H9 (cell line): ENCODE measurements at regions not wholly inside any gene's neighbourhood (a gene's known extent, or its start where the extent isn't known, plus 50 kb on each side); places are given as distances from the start of the nearest gene placed in this dataset.

Experiments
- DNase-seq: peaks from one replicate; pipeline ENCODE4 v3.0.0-alpha.2; 2017
- H2AFZ ChIP-seq: one replicate; pipeline ENCODE4 v1.6.1; 2013; ENCODE audit warnings: mild to moderate bottlenecking, low read length, control low read depth, moderate library complexity
- H2AK5ac ChIP-seq: 2 replicates; pipeline ENCODE4 v1.6.1; 2013; ENCODE audit warnings: low read length, control low read depth, mixed read lengths; ENCODE audit not compliant: insufficient read length
- H2BK120ac ChIP-seq: one replicate; pipeline ENCODE4 v1.6.1; 2013; ENCODE audit warnings: low read depth, mild to moderate bottlenecking, low read length, control low read depth, inconsistent platforms; ENCODE audit not compliant: poor library complexity, severe bottlenecking
- H2BK12ac ChIP-seq: 2 replicates; pipeline ENCODE4 v1.6.1; 2013; ENCODE audit warnings: low read length, control low read depth, mixed read lengths, low read depth; ENCODE audit not compliant: insufficient read length
- H2BK15ac ChIP-seq: 2 replicates; pipeline ENCODE4 v1.6.1; 2013; ENCODE audit warnings: low read depth, low read length, control low read depth
- H2BK20ac ChIP-seq: one replicate; pipeline ENCODE4 v1.6.1; 2013; ENCODE audit warnings: low read depth, mild to moderate bottlenecking, low read length, control low read depth, inconsistent platforms; ENCODE audit not compliant: poor library complexity, severe bottlenecking
- H2BK5ac ChIP-seq: 2 replicates; pipeline ENCODE4 v1.6.1; 2013; ENCODE audit warnings: low read length, control low read depth, mixed read lengths; ENCODE audit not compliant: insufficient read length
- H3K14ac ChIP-seq: 2 replicates; pipeline ENCODE4 v1.6.1; 2013; ENCODE audit warnings: low read length, control low read depth; ENCODE audit not compliant: insufficient read depth
- H3K18ac ChIP-seq: 2 replicates; pipeline ENCODE4 v1.6.1; 2013; ENCODE audit warnings: low read depth, mild to moderate bottlenecking, mixed read lengths, low read length, control low read depth; ENCODE audit not compliant: insufficient read length
- H3K23ac ChIP-seq: 2 replicates; pipeline ENCODE4 v1.6.1; 2013; ENCODE audit warnings: low read length, control low read depth, mixed read lengths, low read depth; ENCODE audit not compliant: insufficient read length
- H3K23me2 ChIP-seq: 2 replicates; pipeline ENCODE4 v1.6.1; 2013; ENCODE audit warnings: low read depth, mild to moderate bottlenecking, mixed read lengths, low read length, control low read depth; ENCODE audit not compliant: insufficient read length, poor library complexity, severe bottlenecking
- H3K27ac ChIP-seq: 2 replicates; pipeline ENCODE4 v1.5.1; 2013; ENCODE audit warnings: low read length, control low read depth, mixed read lengths, low read depth; ENCODE audit not compliant: insufficient read length
- H3K27me3 ChIP-seq: 2 replicates; pipeline ENCODE4 v1.6.1; 2013; ENCODE audit warnings: low read length, control low read depth, inconsistent platforms; ENCODE audit not compliant: insufficient read depth
- H3K4ac ChIP-seq: 2 replicates; pipeline ENCODE4 v1.6.1; 2013; ENCODE audit warnings: low read depth, mild to moderate bottlenecking, control low read depth, inconsistent platforms, low read length, moderate library complexity
- H3K4me1 ChIP-seq: 2 replicates; pipeline ENCODE4 v1.6.1; 2013; ENCODE audit warnings: low read length, control low read depth, inconsistent platforms; ENCODE audit not compliant: insufficient read depth
- H3K4me2 ChIP-seq: 2 replicates; pipeline ENCODE4 v1.6.1; 2013; ENCODE audit warnings: low read length, control low read depth, mixed read lengths; ENCODE audit not compliant: insufficient read length, insufficient read depth
- H3K56ac ChIP-seq: 2 replicates; pipeline ENCODE4 v1.6.1; 2013; ENCODE audit warnings: low read depth, mild to moderate bottlenecking, mixed read lengths, low read length, control low read depth; ENCODE audit not compliant: insufficient read length
- H3K79me1 ChIP-seq: 2 replicates; pipeline ENCODE4 v1.6.1; 2013; ENCODE audit warnings: low read depth, mild to moderate bottlenecking, moderate library complexity, low read length, control low read depth, inconsistent platforms; ENCODE audit not compliant: insufficient read depth, poor library complexity, severe bottlenecking
- H3K79me2 ChIP-seq: 2 replicates; pipeline ENCODE4 v1.6.1; 2013; ENCODE audit warnings: low read length, control low read depth, inconsistent platforms; ENCODE audit not compliant: insufficient read depth
- H3K9ac ChIP-seq: 2 replicates; pipeline ENCODE4 v1.6.1; 2013; ENCODE audit warnings: low read length, control low read depth, mixed read lengths; ENCODE audit not compliant: insufficient read length; ENCODE audit errors: extremely low read depth
- H3K9me3 ChIP-seq: one replicate; pipeline ENCODE4 v1.6.1; 2013; ENCODE audit warnings: low read depth, low read length, inconsistent platforms; ENCODE audit not compliant: control insufficient read depth
- H3T11ph ChIP-seq: one replicate; pipeline ENCODE4 v1.6.1; 2013; ENCODE audit warnings: mild to moderate bottlenecking, low read length, control low read depth, inconsistent platforms
- H4K20me1 ChIP-seq: one replicate; pipeline ENCODE4 v1.6.1; 2013; ENCODE audit not compliant: control insufficient read depth, insufficient read length, insufficient read depth
- H4K5ac ChIP-seq: 2 replicates; pipeline ENCODE4 v1.6.1; 2013; ENCODE audit warnings: low read depth, mild to moderate bottlenecking, mixed read lengths, low read length, control low read depth; ENCODE audit not compliant: insufficient read length
- H4K8ac ChIP-seq: replicated peaks from 2 replicates; pipeline ENCODE4 v1.6.1; 2013; ENCODE audit warnings: low read length, control low read depth, mixed read lengths, low read depth; ENCODE audit not compliant: insufficient read length
- H4K91ac ChIP-seq: 2 replicates; pipeline ENCODE4 v1.6.1; 2013; ENCODE audit warnings: low read depth, mild to moderate bottlenecking, moderate library complexity, mixed read lengths, low read length, control low read depth; ENCODE audit not compliant: insufficient read length
- H3K27ac Mint-ChIP-seq, 3 experiments: 2 replicates in 2 of 3; 3 replicates in 1 of 3; pipeline ENCODE4 v1.8.0; 2020 to 2021; ENCODE audit warnings: mixed read lengths in 3 of 3, mild to moderate bottlenecking in 1 of 3, moderate library complexity in 1 of 3
- H3K27me3 Mint-ChIP-seq: 2 replicates; pipeline ENCODE4 v1.8.0; 2021; ENCODE audit warnings: low read depth, mild to moderate bottlenecking, moderate library complexity, mixed read lengths
- H3K36me3 Mint-ChIP-seq, 3 experiments: 2 replicates in 2 of 3; 3 replicates in 1 of 3; pipeline ENCODE4 v1.8.0; 2020 to 2021; ENCODE audit warnings: low read depth in 3 of 3, mixed read lengths in 3 of 3; ENCODE audit not compliant: insufficient read depth in 1 of 3
- H3K4me1 Mint-ChIP-seq, 2 experiments: 2 replicates each; pipeline ENCODE4 v1.8.0; 2020; ENCODE audit warnings: mixed read lengths in 2 of 2
- H3K4me3 Mint-ChIP-seq, 2 experiments: 2 replicates in 1 of 2; 3 replicates in 1 of 2; pipeline ENCODE4 v1.8.0; 2020 to 2021; ENCODE audit warnings: mild to moderate bottlenecking in 2 of 2, mixed read lengths in 2 of 2, moderate library complexity in 1 of 2
- H3K9me3 Mint-ChIP-seq, 2 experiments: 2 replicates in 1 of 2; 3 replicates in 1 of 2; pipeline ENCODE4 v1.8.0; 2020; ENCODE audit warnings: mild to moderate bottlenecking in 2 of 2, mixed read lengths in 2 of 2, moderate library complexity in 1 of 2
- WGBS: extraction: QIAGEN DNeasy Blood & Tissue Kit; methylation state at CpG from one replicate; pipeline ENCODE4 v1.1.7; 2013; ENCODE audit warnings: missing lambda C conversion rate, low lambda C conversion rate, mixed read lengths; ENCODE audit not compliant: insufficient read length; ENCODE audit errors: extremely low coverage; 5-methylcytosine and 5-hydroxymethylcytosine counted together
- TF ChIP-seq, protein P1 (sequence below): fragments of 200-600 bp; sonication (generic); conservative IDR thresholded peaks from 3 replicates; pipeline ENCODE4 v1.8.0; 2021; ENCODE audit warnings: antibody characterized with exemption, mild to moderate bottlenecking

DNA sequence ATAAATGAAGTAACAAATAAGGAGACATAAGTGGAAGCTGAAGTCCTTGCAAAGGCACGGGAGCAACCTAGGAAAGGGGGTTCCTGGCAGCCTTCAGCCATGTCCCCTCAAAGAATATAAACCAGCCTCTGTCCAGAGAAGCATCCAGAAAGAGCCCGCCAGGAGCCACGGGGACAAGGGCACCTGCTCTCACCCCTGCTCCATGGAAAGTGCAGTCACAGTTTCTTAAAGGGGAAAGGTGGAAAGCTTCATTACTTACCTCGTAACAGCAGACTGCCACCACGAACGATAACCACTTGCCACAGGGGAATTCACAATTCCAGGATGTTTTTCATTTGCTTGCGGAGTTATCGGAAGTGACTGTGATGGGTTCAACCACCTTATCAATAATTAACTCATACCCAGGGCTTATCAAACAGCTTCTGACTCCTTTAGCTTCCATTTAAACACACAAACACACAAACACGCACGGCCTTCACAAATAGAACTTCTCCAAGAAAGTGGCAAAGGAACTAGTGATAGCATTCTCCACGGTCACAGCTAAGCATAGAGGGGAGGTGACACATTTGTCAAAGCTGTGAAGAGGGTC lies 134.2 kb upstream of the IGF1R start:
- no peak overlapping the region for H2AK5ac ChIP-seq

More for the DNA sequence above, 134.2 kb upstream of the IGF1R start:
- Mint-ChIP-seq H3K36me3 (no peaks in the 10 kb centered on the region), H3K27ac (no peak overlapping the region), H3K4me1 (peaks cover 2 to 3% of the 10 kb centered on the region in 2 experiments), H3K9me3 (peaks cover 0 to 2% of the 10 kb centered on the region in 2 experiments; a peak in 1 of 5 replicates), H3K4me3 (no peak overlapping the region), H3K27me3 (peaks cover 2% of the 10 kb centered on the region; the same call in 1 of the 2 replicates)
- H3K14ac ChIP-seq: no peak overlapping the region
- no peak overlapping the region for H3T11ph ChIP-seq
- H2BK12ac ChIP-seq: no peak overlapping the region
- no peak overlapping the region for H4K5ac ChIP-seq
- no peaks in the 10 kb centered on the region for H3K79me2 ChIP-seq
- no peaks in the 10 kb centered on the region for H3K4me1 ChIP-seq
- TF ChIP-seq, protein P1, sequence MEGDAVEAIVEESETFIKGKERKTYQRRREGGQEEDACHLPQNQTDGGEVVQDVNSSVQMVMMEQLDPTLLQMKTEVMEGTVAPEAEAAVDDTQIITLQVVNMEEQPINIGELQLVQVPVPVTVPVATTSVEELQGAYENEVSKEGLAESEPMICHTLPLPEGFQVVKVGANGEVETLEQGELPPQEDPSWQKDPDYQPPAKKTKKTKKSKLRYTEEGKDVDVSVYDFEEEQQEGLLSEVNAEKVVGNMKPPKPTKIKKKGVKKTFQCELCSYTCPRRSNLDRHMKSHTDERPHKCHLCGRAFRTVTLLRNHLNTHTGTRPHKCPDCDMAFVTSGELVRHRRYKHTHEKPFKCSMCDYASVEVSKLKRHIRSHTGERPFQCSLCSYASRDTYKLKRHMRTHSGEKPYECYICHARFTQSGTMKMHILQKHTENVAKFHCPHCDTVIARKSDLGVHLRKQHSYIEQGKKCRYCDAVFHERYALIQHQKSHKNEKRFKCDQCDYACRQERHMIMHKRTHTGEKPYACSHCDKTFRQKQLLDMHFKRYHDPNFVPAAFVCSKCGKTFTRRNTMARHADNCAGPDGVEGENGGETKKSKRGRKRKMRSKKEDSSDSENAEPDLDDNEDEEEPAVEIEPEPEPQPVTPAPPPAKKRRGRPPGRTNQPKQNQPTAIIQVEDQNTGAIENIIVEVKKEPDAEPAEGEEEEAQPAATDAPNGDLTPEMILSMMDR: no peak
- H4K8ac ChIP-seq: no peak overlapping the region
- no peak overlapping the region for H4K91ac ChIP-seq
- no peak overlapping the region for H3K18ac ChIP-seq
- no peak for DNase-seq
- no peak overlapping the region for H3K23ac ChIP-seq
- no peaks in the 10 kb centered on the region for H3K23me2 ChIP-seq
- H3K56ac ChIP-seq: no peak overlapping the region
- H2AFZ ChIP-seq: no peak overlapping the region
- no peaks in the 10 kb centered on the region for H3K9me3 ChIP-seq
- no CpG with 5 or more reads among the region's 11 CpGs for WGBS
- no peak overlapping the region for H3K4me2 ChIP-seq
- H3K27me3 ChIP-seq: no peaks in the 10 kb centered on the region
- no peak overlapping the region for H3K9ac ChIP-seq
- H3K4ac ChIP-seq: no peak overlapping the region
- no peaks in the 10 kb centered on the region for H4K20me1 ChIP-seq
- no peak overlapping the region for H2BK5ac ChIP-seq
- no peak overlapping the region for H3K27ac ChIP-seq
- H2BK15ac ChIP-seq: no peak overlapping the region
- no peaks in the 10 kb centered on the region for H3K79me1 ChIP-seq
- H2BK120ac ChIP-seq: no peak overlapping the region
- H2BK20ac ChIP-seq: no peak overlapping the region
